A673 (cell line): ENCODE measurements at regions not wholly inside any gene's neighbourhood (a gene's known extent, or its start where the extent isn't known, plus 50 kb on each side); places are given as distances from the start of the nearest gene placed in this dataset.

Experiments
- BruUV-seq: library from RNA; stranded (reverse); fragments of 400-500 nt; replicated peaks from 2 replicates; lab custom pipeline; 2021; lab: Mats Ljungman, UMichigan
- CTCF ChIA-PET: fragments of 300-600 bp; sonication (Branson Sonifier 250); formaldehyde crosslinking; loops from one replicate; lab custom pipeline; 2022; ENCODE audit warnings: antibody characterized with exemption; lab: Charles Lee
- POLR2A ChIA-PET: fragments of 300-600 bp; sonication (Branson Sonifier 250); formaldehyde crosslinking; loops from one replicate; lab custom pipeline; 2022; ENCODE audit warnings: antibody characterized with exemption; ENCODE audit not compliant: low non-redundant PET; lab: Charles Lee
- DNase-seq: peaks from one replicate; pipeline ENCODE4 v3.0.0-alpha.2; 2015; ENCODE audit warnings: low spot score
- H3K27ac ChIP-seq: fragments of 200-600 bp; sonication (generic); 2 replicates; pipeline ENCODE4 v1.5.1; 2016; ENCODE audit warnings: mixed run types, low read depth, mild to moderate bottlenecking, mixed read lengths, antibody characterized with exemption, low read length; ENCODE audit not compliant: poor library complexity, severe bottlenecking
- H3K27me3 ChIP-seq: fragments of 200-600 bp; sonication (generic); replicated peaks from 2 replicates; pipeline ENCODE4 v1.6.1; 2017; ENCODE audit warnings: mixed run types, low read depth, mild to moderate bottlenecking, mixed read lengths, antibody characterized with exemption, low read length; ENCODE audit not compliant: insufficient read depth, poor library complexity
- H3K36me3 ChIP-seq: fragments of 200-600 bp; sonication (generic); 2 replicates; pipeline ENCODE4 v1.6.1; 2016; ENCODE audit warnings: mixed run types, mild to moderate bottlenecking, mixed read lengths, antibody characterized with exemption, low read length; ENCODE audit not compliant: insufficient read depth, poor library complexity, severe bottlenecking
- H3K4me1 ChIP-seq: fragments of 200-600 bp; sonication (generic); 2 replicates; pipeline ENCODE4 v1.6.1; 2017; ENCODE audit warnings: mixed run types, mild to moderate bottlenecking, mixed read lengths, antibody characterized with exemption, low read length; ENCODE audit not compliant: insufficient read depth, poor library complexity, severe bottlenecking
- H3K4me3 ChIP-seq: fragments of 200-600 bp; sonication (generic); 2 replicates; pipeline ENCODE4 v1.5.1; 2016; ENCODE audit warnings: low read depth, mixed run types, mild to moderate bottlenecking, mixed read lengths, low read length; ENCODE audit not compliant: poor library complexity, severe bottlenecking
- H3K9me3 ChIP-seq: fragments of 200-600 bp; sonication (generic); 2 replicates; pipeline ENCODE4 v1.6.1; 2016; ENCODE audit warnings: mixed run types, low read depth, mild to moderate bottlenecking, mixed read lengths, antibody characterized with exemption, low read length; ENCODE audit not compliant: poor library complexity, severe bottlenecking
- EZH2 ChIP-seq: fragments of 200-600 bp; sonication (generic); IDR thresholded peaks from 2 replicates; pipeline ENCODE4 v1.6.1; 2017; ENCODE audit warnings: borderline replicate concordance, low read depth, mild to moderate bottlenecking, mixed read lengths, antibody characterized with exemption, low read length; ENCODE audit not compliant: poor library complexity, severe bottlenecking
- intact Hi-C: fragments of 100-400 bp; cut with micrococcal nuclease; formaldehyde crosslinking; loops from one replicate; pipeline ENCODE4 v1.10.0; 2022; ENCODE audit not compliant: unreplicated experiment
- TF ChIP-seq, protein P1 (sequence below): fragments of 300-800, 200-600 bp; sonication (generic); conservative IDR thresholded peaks from 2 replicates; pipeline ENCODE4 v1.5.1; 2017; ENCODE audit warnings: low read depth, mild to moderate bottlenecking, antibody characterized with exemption, low read length, moderate library complexity, mixed read lengths

GRCh38 chr21:38948377-38949069, 142.8 kb downstream of the ETS2 start:
- Histone ChIP-seq H3K4me1 (no peaks in the 10 kb centered on the region), H3K27ac (no peak overlapping the region), H3K9me3 (no peaks in the 10 kb centered on the region), H3K36me3 (no peaks in the 10 kb centered on the region), H3K27me3 (no peaks in the 10 kb centered on the region), H3K4me3 (no peak overlapping the region)
- POLR2A ChIA-PET, result no interaction called here
- DNase-seq, result no peak
- TF ChIP-seq EZH2, result no peak
- TF ChIP-seq, protein P1, sequence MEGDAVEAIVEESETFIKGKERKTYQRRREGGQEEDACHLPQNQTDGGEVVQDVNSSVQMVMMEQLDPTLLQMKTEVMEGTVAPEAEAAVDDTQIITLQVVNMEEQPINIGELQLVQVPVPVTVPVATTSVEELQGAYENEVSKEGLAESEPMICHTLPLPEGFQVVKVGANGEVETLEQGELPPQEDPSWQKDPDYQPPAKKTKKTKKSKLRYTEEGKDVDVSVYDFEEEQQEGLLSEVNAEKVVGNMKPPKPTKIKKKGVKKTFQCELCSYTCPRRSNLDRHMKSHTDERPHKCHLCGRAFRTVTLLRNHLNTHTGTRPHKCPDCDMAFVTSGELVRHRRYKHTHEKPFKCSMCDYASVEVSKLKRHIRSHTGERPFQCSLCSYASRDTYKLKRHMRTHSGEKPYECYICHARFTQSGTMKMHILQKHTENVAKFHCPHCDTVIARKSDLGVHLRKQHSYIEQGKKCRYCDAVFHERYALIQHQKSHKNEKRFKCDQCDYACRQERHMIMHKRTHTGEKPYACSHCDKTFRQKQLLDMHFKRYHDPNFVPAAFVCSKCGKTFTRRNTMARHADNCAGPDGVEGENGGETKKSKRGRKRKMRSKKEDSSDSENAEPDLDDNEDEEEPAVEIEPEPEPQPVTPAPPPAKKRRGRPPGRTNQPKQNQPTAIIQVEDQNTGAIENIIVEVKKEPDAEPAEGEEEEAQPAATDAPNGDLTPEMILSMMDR, result no peak
- intact Hi-C loops, result no loop called here
- CTCF ChIA-PET, result no interaction called here
- no TSS peak for BruUV-seq

DNA sequence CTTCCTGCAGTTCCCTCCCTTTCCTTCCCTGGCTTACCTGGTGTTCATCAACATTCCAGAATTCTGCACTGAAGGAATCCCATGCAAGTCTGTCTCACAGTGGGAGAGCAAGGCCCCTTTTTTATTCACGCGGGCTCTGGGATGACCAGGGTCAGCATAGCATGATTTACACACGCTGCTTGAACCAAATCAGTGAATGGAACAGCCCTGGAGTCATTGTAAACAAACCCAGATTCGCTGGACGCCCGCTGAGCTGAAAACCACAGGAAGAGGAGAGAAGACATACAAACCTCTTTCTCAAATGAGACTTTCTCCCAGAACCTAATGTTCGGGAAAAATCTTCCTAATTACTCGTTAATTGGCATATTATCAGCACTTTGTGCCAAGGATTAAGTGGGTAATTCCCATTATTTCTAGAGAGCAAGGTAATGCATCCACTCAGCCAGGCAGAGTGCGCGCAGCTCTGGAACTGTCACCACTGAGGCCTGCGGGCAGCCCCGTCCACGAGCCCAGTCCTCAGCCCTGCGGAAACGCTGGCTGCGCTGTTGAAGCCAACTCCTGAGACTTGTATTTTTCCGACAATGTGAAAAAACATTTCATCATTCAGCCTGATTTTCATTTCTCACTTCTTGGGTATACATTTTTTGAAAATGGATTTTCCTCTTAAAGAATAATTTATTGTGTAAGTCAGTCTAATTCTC, 140.0 kb downstream of the ETS2 start:
- DNase-seq, result no peak
- ChIA-PET POLR2A (no interaction called here), CTCF (no interaction called here)
- TF ChIP-seq, protein P1, result no peak
- TF ChIP-seq EZH2, result no peak
- no peak overlapping the region for H3K4me3 ChIP-seq
- BruUV-seq, result no TSS peak
- no peak overlapping the region for H3K27ac ChIP-seq
- intact Hi-C loops, result no loop called here
- H3K36me3 ChIP-seq, result no peaks in the 10 kb centered on the region
- no peaks in the 10 kb centered on the region for H3K27me3 ChIP-seq
- no peaks in the 10 kb centered on the region for H3K9me3 ChIP-seq
- no peaks in the 10 kb centered on the region for H3K4me1 ChIP-seq

GRCh38 chr21:38944903-38945302, 139.2 kb downstream of the ETS2 start:
- ChIA-PET CTCF (no interaction called here), POLR2A (no interaction called here)
- intact Hi-C loops, result no loop called here
- H3K27ac ChIP-seq, result no peak overlapping the region
- no peak overlapping the region for H3K4me3 ChIP-seq
- H3K9me3 ChIP-seq, result no peaks in the 10 kb centered on the region
- H3K36me3 ChIP-seq, result no peaks in the 10 kb centered on the region
- no peaks in the 10 kb centered on the region for H3K27me3 ChIP-seq
- no TSS peak for BruUV-seq
- no peaks in the 10 kb centered on the region for H3K4me1 ChIP-seq
- TF ChIP-seq, protein P1, result no peak
- no peak for TF ChIP-seq EZH2
- DNase-seq, result no peak
